ENCODE measurements at regions not wholly inside any gene's neighbourhood (a gene's known extent, or its start where the extent isn't known, plus 50 kb on each side); places are given as distances from the start of the nearest gene placed in this dataset.

DNA sequence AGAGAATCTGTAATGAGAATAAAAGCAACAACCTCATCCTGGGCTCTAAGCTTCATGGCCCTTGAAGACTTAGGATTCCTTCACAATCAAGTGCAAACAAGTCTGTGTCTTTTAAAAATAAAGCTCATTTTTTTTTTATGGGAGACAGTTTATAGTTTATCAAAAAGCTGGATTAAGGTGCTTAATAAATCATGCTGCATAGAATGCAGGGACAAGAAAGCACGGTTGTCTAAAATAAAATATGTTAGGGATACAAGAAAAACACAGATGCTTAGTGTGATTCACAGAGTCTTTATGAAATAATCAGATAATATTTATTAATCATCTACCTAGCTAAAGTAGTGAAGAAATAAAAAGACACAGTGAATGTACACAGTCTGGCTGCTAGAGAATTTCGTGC, 2045.9 kb upstream of the WWC1 start:
- TF ChIP-seq, protein P1, sequence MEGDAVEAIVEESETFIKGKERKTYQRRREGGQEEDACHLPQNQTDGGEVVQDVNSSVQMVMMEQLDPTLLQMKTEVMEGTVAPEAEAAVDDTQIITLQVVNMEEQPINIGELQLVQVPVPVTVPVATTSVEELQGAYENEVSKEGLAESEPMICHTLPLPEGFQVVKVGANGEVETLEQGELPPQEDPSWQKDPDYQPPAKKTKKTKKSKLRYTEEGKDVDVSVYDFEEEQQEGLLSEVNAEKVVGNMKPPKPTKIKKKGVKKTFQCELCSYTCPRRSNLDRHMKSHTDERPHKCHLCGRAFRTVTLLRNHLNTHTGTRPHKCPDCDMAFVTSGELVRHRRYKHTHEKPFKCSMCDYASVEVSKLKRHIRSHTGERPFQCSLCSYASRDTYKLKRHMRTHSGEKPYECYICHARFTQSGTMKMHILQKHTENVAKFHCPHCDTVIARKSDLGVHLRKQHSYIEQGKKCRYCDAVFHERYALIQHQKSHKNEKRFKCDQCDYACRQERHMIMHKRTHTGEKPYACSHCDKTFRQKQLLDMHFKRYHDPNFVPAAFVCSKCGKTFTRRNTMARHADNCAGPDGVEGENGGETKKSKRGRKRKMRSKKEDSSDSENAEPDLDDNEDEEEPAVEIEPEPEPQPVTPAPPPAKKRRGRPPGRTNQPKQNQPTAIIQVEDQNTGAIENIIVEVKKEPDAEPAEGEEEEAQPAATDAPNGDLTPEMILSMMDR (IDR thresholded peaks at IDR 0.05; ENCODE audit: borderline replicate concordance, insufficient read depth, low read depth, low read length): no peak
- H3K4me3 ChIP-seq (ENCODE audit: low read depth, low read length): no peak overlapping the region

DNA sequence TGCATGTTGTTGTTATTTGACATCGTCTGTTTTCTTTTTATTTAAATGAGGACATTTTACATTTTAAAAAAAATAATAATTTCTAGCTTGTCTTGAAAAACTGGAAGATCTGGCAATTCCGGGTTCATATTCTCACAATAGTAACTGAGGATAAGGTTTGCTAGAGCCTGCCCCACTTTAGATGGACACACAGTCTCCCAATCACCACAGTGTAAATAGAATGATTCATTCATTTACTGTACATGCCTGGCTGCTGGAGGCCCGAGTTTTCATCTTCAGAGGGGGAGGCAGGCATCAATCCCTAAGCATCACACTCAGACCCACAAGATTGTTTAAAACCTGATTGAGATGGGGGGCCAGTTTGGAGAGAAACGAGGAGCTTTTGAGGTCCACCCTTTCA, 2039.7 kb upstream of the WWC1 start:
- TF ChIP-seq, protein P1 (IDR thresholded peaks at IDR 0.05; ENCODE audit: borderline replicate concordance, insufficient read depth, low read depth, low read length): no peak
- no peak overlapping the region for H3K4me3 ChIP-seq (ENCODE audit: low read depth, low read length)

DNA sequence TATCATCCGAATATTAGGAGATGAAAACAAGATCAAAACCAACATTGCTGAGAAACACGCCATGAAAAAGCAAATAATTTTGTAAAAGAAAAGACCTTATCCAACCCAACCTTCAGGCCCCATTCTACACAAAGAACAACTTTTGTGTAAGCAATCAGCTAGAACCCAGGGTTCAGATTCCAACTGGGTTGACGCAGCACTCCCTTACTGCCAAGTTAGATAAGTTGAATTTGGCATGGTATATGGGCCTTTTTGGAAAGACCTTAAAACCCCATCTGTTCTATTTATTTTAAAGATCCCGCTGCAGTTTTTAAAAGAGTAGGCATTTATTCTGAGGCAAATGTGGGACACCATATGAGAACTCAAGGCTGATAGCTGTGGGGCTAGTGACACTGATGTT, 2033.8 kb upstream of the WWC1 start:
- TF ChIP-seq, protein P1 (IDR thresholded peaks at IDR 0.05; ENCODE audit: borderline replicate concordance, insufficient read depth, low read depth, low read length): no peak
- no peak overlapping the region for H3K4me3 ChIP-seq (ENCODE audit: low read depth, low read length)

DNA sequence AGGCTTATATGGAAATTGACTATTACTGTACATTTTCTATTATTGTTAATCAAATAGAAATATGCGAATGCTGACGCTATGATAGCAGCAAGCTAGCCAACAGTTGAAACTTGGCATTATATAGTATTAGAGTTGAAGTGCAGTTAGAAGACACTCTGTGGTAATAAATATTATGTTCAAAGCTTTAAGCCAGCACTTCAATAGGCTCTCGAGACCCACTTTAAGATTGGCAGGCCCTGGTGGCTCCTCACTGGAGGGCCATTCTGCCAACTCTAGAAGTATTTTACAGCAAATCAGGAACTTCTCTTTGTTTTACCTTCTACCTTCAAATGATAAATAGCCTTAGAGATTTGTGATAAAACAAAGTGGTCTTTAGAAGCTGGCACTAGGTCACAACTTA, 2029.0 kb upstream of the WWC1 start:
- no peak overlapping the region for H3K4me3 ChIP-seq (ENCODE audit: low read depth, low read length)
- TF ChIP-seq, protein P1 (IDR thresholded peaks at IDR 0.05; ENCODE audit: borderline replicate concordance, insufficient read depth, low read depth, low read length): no peak

DNA sequence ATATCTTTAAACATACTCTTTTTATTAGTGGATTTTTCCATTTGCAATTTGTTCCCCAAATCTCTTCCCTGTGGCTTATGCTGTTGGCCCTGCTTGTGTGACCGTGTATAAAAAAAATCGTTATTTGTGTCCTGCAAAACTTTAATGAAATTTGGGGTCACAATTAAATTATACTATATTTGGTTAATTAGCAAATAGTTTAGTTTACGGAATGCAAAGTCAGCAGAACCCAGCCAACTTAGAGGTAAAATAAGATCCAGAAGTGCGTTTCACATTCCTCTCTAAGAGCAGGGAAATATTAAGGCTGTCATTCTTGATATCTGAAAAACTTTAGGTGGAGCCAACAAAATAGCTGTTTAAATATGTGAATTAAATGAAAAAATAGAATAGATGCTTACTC, 2023.5 kb upstream of the WWC1 start:
- H3K4me3 ChIP-seq (ENCODE audit: low read depth, low read length): no peak overlapping the region
- TF ChIP-seq, protein P1 (IDR thresholded peaks at IDR 0.05; ENCODE audit: borderline replicate concordance, insufficient read depth, low read depth, low read length): no peak

DNA sequence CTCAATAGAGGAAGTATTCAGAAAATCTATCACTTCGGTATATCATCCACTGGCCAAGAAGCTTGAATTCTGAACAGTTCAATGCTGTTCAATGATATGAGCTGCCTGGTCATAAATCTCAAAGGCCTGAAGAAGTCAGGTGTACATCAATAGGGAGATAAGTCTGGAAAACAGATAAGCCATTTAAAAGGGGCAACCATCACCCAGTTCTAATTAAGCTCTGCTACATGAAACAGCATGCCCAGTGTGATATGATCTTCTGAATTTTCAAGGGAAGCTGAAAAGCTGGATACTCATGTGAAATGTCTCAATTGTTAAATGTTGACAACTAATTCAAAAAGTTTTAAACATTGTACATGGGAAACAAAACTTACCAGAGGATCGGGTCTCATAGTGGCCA, 2020.7 kb upstream of the WWC1 start:
- TF ChIP-seq, protein P1 (IDR thresholded peaks at IDR 0.05; ENCODE audit: borderline replicate concordance, insufficient read depth, low read depth, low read length): no peak
- no peak overlapping the region for H3K4me3 ChIP-seq (ENCODE audit: low read depth, low read length)

DNA sequence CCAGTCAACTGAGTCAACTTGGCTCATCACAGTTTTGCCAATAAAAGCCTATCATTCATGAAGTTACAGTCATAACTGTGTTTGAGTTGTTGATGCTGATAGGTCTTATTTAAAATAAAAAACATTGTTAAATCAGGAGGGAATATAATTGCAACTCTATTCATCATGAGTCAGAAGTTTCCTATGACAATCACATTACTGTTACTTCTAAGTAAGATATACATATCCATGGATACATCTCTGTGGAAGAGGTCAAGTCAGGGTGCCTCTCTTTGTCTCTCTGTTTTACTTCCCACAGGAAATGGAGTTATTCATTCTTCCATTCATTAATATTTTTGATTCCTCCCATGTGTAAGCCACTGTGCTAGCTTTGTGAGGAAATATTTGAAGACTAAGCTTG, 2015.4 kb upstream of the WWC1 start:
- TF ChIP-seq, protein P1 (IDR thresholded peaks at IDR 0.05; ENCODE audit: borderline replicate concordance, insufficient read depth, low read depth, low read length): no peak
- no peak overlapping the region for H3K4me3 ChIP-seq (ENCODE audit: low read depth, low read length)

Data from GM12875 (cell line).